ENCODE measurements at regions not wholly inside any gene's neighbourhood (a gene's known extent, or its start where the extent isn't known, plus 50 kb on each side); places are given as distances from the start of the nearest gene placed in this dataset.

- Histone ChIP-seq H2AK9ac (replicated peaks; ENCODE audit: low read depth, low read length, poor library complexity) (peak overlapping the region; percentile 44), H3K4me3 (ENCODE audit: insufficient read depth, low read depth, low read length) (no peak overlapping the region), H3K27ac (ENCODE audit: insufficient read depth, low read length) (no peak overlapping the region), H3K9me3 (ENCODE audit: control insufficient read depth, insufficient read depth, low read length) (no peaks in the 10 kb centered on the region), H3K79me1 (ENCODE audit: low read depth in 1 of 2, low read length in 2 of 2) (no peaks in the 10 kb centered on the region), H3K14ac (replicated peaks; ENCODE audit: low read depth, low read length) (peak overlapping the region; percentile 37), H3K18ac (ENCODE audit: low read depth, low read length) (no peak overlapping the region), H4K20me1 (ENCODE audit: insufficient read depth, low read length) (no peaks in the 10 kb centered on the region), H2BK20ac (ENCODE audit: low read depth, low read length) (peak overlapping the region; percentile 32), H3K4me2 (ENCODE audit: low read depth, low read length) (no peak overlapping the region), H4K8ac (ENCODE audit: low read depth in 2 of 2, low read length in 2 of 2) (peak overlapping the region in 1 of 2 experiments; percentile 27; a peak in 1 of 4 replicates), H2BK5ac (ENCODE audit: low read depth, low read length, poor library complexity, severe bottlenecking) (peak overlapping the region; percentile 5), H3K36me3 (ENCODE audit: control insufficient read depth, insufficient read depth, low read length) (no peaks in the 10 kb centered on the region), H3K9ac (ENCODE audit: low read depth, low read length) (no peak overlapping the region), H2AK5ac (ENCODE audit: low read depth, low read length) (peak overlapping the region; percentile 56; the same call in 1 of the 2 replicates), H2AFZ (replicated peaks; ENCODE audit: low read length, poor library complexity) (peak overlapping the region; percentile 24), H4K91ac (ENCODE audit: insufficient read depth, low read depth, low read length) (peak overlapping the region; percentile 74), H3K4ac (ENCODE audit: low read depth, low read length) (peak overlapping the region; percentile 76; the same call in 1 of the 2 replicates), H3K4me1 (ENCODE audit: control insufficient read depth, insufficient read depth, low read length) (peaks cover 2% of the 10 kb centered on the region), H3K23ac (ENCODE audit: low read depth, low read length) (no peak overlapping the region), H2BK15ac (ENCODE audit: low read depth, low read length) (peak overlapping the region; percentile 95; the same call in 2 of the 3 replicates), H4K5ac (ENCODE audit: low read depth, low read length) (no peak overlapping the region), H3K27me3 (ENCODE audit: control insufficient read depth, insufficient read depth, low read length) (no peaks in the 10 kb centered on the region; the same call in 1 of the 2 replicates), H3K56ac (ENCODE audit: extremely low read depth, insufficient read depth, low read length) (no peak overlapping the region), H3K9me1 (ENCODE audit: insufficient read depth, low read length) (peaks cover 10% of the 10 kb centered on the region), H2BK120ac (ENCODE audit: low read depth, low read length) (peak overlapping the region; percentile 79)
- POLR2A ChIA-PET (ENCODE audit: unreplicated experiment): no interaction called here
- 38% methylated on average over 1 of the region's 3 CpGs; no CpG with 5 or more reads in 1 of the 2 experiments for WGBS, 2 experiments (ENCODE audit: extremely low coverage in 2 of 2, insufficient read length in 1 of 2)
- ATAC-seq (ENCODE audit: low read depth) (no peak; the same call in 1 of the 2 replicates), DNase-seq (peak; percentile 42)
- intact Hi-C loops (cut with micrococcal nuclease) (no loop called here), dilution Hi-C loops (cut with HindIII; ENCODE audit: low sequenced_read_pairs, unreplicated experiment) (no loop called here), in situ Hi-C loops (cut with MboI; ENCODE audit: low sequenced_read_pairs) (no loop called here)
- BruUV-seq (replicated peaks): no TSS peak
- CTCF ChIA-PET: no interaction called here
- TF ChIP-seq NFE2L2 (IDR thresholded peaks at IDR 0.05; ENCODE audit: low read depth, low read length): no peak
- no peak for TF ChIP-seq SMC3 (IDR thresholded peaks at IDR 0.05; ENCODE audit: low read depth, low read length)
- TF ChIP-seq MAFK (IDR thresholded peaks at IDR 0.05; ENCODE audit: low read depth, low read length): no peak
- TF ChIP-seq MAZ (IDR thresholded peaks at IDR 0.05; ENCODE audit: borderline replicate concordance, low read depth, low read length): no peak
- no peak for TF ChIP-seq CHD1 (IDR thresholded peaks at IDR 0.05; ENCODE audit: low read depth, low read length)
- TF ChIP-seq MXI1 (IDR thresholded peaks at IDR 0.05; ENCODE audit: borderline replicate concordance, low read depth, low read length): no peak
- TF ChIP-seq RFX5 (IDR thresholded peaks at IDR 0.05; ENCODE audit: low read depth, low read length): no peak
- TF ChIP-seq, protein P1, sequence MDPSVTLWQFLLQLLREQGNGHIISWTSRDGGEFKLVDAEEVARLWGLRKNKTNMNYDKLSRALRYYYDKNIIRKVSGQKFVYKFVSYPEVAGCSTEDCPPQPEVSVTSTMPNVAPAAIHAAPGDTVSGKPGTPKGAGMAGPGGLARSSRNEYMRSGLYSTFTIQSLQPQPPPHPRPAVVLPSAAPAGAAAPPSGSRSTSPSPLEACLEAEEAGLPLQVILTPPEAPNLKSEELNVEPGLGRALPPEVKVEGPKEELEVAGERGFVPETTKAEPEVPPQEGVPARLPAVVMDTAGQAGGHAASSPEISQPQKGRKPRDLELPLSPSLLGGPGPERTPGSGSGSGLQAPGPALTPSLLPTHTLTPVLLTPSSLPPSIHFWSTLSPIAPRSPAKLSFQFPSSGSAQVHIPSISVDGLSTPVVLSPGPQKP (IDR thresholded peaks at IDR 0.05; ENCODE audit: borderline replicate concordance, low read depth, low read length): no peak
- no peak for TF ChIP-seq CEBPB (IDR thresholded peaks at IDR 0.05; ENCODE audit: low read depth, low read length)
- no peak for TF ChIP-seq USF2 (IDR thresholded peaks at IDR 0.05; ENCODE audit: low read depth, low read length)
- TF ChIP-seq RAD21 (IDR thresholded peaks at IDR 0.05; ENCODE audit: low read length): no peak
- TF ChIP-seq POLR2A (IDR thresholded peaks at IDR 0.05; ENCODE audit: low read depth, low read length): no peak
- no peak for TF ChIP-seq RCOR1 (IDR thresholded peaks at IDR 0.05; ENCODE audit: insufficient replicate concordance, low read length)
- no peak for TF ChIP-seq FOS (IDR thresholded peaks at IDR 0.05; ENCODE audit: low read depth, low read length)
- no peak for TF ChIP-seq BHLHE40 (IDR thresholded peaks at IDR 0.05; ENCODE audit: low read depth, low read length)
- TF ChIP-seq, protein P2, sequence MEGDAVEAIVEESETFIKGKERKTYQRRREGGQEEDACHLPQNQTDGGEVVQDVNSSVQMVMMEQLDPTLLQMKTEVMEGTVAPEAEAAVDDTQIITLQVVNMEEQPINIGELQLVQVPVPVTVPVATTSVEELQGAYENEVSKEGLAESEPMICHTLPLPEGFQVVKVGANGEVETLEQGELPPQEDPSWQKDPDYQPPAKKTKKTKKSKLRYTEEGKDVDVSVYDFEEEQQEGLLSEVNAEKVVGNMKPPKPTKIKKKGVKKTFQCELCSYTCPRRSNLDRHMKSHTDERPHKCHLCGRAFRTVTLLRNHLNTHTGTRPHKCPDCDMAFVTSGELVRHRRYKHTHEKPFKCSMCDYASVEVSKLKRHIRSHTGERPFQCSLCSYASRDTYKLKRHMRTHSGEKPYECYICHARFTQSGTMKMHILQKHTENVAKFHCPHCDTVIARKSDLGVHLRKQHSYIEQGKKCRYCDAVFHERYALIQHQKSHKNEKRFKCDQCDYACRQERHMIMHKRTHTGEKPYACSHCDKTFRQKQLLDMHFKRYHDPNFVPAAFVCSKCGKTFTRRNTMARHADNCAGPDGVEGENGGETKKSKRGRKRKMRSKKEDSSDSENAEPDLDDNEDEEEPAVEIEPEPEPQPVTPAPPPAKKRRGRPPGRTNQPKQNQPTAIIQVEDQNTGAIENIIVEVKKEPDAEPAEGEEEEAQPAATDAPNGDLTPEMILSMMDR (conservative IDR thresholded peaks at IDR 0.05; ENCODE audit: low read depth, low read length): no peak
Measured at GRCh38 chrX:104325213-104325585, 70.5 kb upstream of the ESX1 start.

Data from IMR-90 (cell line).